HL-60 (cell line): ENCODE measurements at regions not wholly inside any gene's neighbourhood (a gene's known extent, or its start where the extent isn't known, plus 50 kb on each side); places are given as distances from the start of the nearest gene placed in this dataset.

Experiments
- DNase-seq, 2 experiments: peaks; one replicate each; pipeline ENCODE4 v3.0.0-alpha.2; 2010 to 2020; ENCODE audit warnings: low read depth in 1 of 2, low spot score in 1 of 2
- H3K27ac ChIP-seq: fragments of 250-450 bp; sonication (Bioruptor Pico); replicated peaks from 2 replicates; pipeline ENCODE4 v1.5.1; 2020; ENCODE audit warnings: mild to moderate bottlenecking, moderate library complexity
- H3K27me3 ChIP-seq: fragments of 250-450 bp; sonication (Bioruptor Pico); 2 replicates; pipeline ENCODE4 v1.5.1; 2021; ENCODE audit warnings: mild to moderate bottlenecking, moderate library complexity; ENCODE audit not compliant: insufficient read depth, poor library complexity, severe bottlenecking
- H3K4me3 ChIP-seq: replicated peaks from 2 replicates; pipeline ENCODE4 v1.5.1; 2011; ENCODE audit warnings: mild to moderate bottlenecking, control low read depth, low read length; ENCODE audit not compliant: insufficient read depth
- GABPA ChIP-seq: IDR thresholded peaks from 2 replicates; pipeline ENCODE4 v1.6.1; 2012; ENCODE audit warnings: low read depth
- POLR2AphosphoS5 ChIP-seq: IDR thresholded peaks from 2 replicates; pipeline ENCODE4 v1.6.1; 2012; ENCODE audit warnings: low read depth
- SPI1 ChIP-seq: IDR thresholded peaks from 2 replicates; pipeline ENCODE4 v1.6.1; 2012; ENCODE audit warnings: low read depth, mild to moderate bottlenecking, borderline replicate concordance
- TF ChIP-seq, protein P1 (sequence below): IDR thresholded peaks from one replicate; pipeline ENCODE4 v1.5.1; 2011; ENCODE audit warnings: low read length, control low read depth, inconsistent platforms; ENCODE audit not compliant: insufficient read depth
- TF ChIP-seq, protein P2 (sequence below): IDR thresholded peaks from 2 replicates; pipeline ENCODE4 v1.6.1; 2012; ENCODE audit warnings: low read depth; ENCODE audit not compliant: insufficient replicate concordance

- TF ChIP-seq, protein P1, sequence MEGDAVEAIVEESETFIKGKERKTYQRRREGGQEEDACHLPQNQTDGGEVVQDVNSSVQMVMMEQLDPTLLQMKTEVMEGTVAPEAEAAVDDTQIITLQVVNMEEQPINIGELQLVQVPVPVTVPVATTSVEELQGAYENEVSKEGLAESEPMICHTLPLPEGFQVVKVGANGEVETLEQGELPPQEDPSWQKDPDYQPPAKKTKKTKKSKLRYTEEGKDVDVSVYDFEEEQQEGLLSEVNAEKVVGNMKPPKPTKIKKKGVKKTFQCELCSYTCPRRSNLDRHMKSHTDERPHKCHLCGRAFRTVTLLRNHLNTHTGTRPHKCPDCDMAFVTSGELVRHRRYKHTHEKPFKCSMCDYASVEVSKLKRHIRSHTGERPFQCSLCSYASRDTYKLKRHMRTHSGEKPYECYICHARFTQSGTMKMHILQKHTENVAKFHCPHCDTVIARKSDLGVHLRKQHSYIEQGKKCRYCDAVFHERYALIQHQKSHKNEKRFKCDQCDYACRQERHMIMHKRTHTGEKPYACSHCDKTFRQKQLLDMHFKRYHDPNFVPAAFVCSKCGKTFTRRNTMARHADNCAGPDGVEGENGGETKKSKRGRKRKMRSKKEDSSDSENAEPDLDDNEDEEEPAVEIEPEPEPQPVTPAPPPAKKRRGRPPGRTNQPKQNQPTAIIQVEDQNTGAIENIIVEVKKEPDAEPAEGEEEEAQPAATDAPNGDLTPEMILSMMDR = no peak
- TF ChIP-seq POLR2AphosphoS5 (no peak), GABPA (no peak), SPI1 (no peak)
- TF ChIP-seq, protein P2, sequence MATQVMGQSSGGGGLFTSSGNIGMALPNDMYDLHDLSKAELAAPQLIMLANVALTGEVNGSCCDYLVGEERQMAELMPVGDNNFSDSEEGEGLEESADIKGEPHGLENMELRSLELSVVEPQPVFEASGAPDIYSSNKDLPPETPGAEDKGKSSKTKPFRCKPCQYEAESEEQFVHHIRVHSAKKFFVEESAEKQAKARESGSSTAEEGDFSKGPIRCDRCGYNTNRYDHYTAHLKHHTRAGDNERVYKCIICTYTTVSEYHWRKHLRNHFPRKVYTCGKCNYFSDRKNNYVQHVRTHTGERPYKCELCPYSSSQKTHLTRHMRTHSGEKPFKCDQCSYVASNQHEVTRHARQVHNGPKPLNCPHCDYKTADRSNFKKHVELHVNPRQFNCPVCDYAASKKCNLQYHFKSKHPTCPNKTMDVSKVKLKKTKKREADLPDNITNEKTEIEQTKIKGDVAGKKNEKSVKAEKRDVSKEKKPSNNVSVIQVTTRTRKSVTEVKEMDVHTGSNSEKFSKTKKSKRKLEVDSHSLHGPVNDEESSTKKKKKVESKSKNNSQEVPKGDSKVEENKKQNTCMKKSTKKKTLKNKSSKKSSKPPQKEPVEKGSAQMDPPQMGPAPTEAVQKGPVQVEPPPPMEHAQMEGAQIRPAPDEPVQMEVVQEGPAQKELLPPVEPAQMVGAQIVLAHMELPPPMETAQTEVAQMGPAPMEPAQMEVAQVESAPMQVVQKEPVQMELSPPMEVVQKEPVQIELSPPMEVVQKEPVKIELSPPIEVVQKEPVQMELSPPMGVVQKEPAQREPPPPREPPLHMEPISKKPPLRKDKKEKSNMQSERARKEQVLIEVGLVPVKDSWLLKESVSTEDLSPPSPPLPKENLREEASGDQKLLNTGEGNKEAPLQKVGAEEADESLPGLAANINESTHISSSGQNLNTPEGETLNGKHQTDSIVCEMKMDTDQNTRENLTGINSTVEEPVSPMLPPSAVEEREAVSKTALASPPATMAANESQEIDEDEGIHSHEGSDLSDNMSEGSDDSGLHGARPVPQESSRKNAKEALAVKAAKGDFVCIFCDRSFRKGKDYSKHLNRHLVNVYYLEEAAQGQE = no peak
- no peak overlapping the region for H3K27ac ChIP-seq
- H3K4me3 ChIP-seq = no peak overlapping the region
- DNase-seq = no peak
- H3K27me3 ChIP-seq = no peaks in the 10 kb centered on the region
These were observed 193.0 kb downstream of the C12orf50 start for GRCh38 chr12:87836190-87836589.

GRCh38 chr12:87828382-87828973 lies 200.7 kb downstream of the C12orf50 start:
- Histone ChIP-seq H3K4me3 (no peak overlapping the region), H3K27me3 (no peaks in the 10 kb centered on the region), H3K27ac (no peak overlapping the region)
- TF ChIP-seq, protein P2 = no peak
- TF ChIP-seq SPI1 = no peak
- TF ChIP-seq, protein P1 = no peak
- TF ChIP-seq GABPA = no peak
- TF ChIP-seq POLR2AphosphoS5 = no peak
- no peak for DNase-seq

DNA sequence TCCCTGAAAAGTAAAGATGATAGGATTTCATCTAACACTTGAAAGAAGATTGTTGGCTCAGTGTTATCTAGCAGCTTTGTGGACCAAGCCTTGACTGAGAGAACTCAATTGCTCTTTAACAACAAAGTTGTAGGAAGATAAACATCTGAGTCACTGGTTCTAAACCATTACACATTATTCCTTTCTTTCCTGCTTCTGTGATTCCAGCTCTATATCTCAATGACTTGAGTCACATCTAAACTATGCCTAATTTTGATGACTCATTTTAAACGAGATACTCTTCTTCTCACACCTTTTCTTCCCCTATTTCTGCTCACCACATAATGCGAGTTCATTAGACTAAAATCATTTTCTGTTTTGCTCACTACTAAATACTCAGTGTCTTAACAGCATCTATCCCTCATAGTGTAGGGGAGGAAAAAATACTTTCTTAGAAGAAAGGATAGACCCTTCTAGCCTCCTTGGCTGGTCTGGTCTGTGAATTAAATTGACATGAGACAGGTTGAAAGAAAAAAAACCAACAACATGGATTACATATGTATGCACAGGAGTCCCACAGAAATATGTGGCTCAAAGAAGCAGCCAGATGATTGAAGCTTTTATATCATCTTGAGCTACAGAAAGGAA lies 201.4 kb downstream of the C12orf50 start:
- H3K27me3 ChIP-seq = no peaks in the 10 kb centered on the region
- H3K4me3 ChIP-seq = no peak overlapping the region
- H3K27ac ChIP-seq = no peak overlapping the region
- TF ChIP-seq GABPA (no peak), SPI1 (no peak), POLR2AphosphoS5 (no peak)
- TF ChIP-seq, protein P1 = no peak
- TF ChIP-seq, protein P2 = no peak
- DNase-seq = no peak
